ENCODE measurements at regions not wholly inside any gene's neighbourhood (a gene's known extent, or its start where the extent isn't known, plus 50 kb on each side); places are given as distances from the start of the nearest gene placed in this dataset.
"Not testable (repeated sequence)": the region's sequence is repeated elsewhere in the genome, so short reads cannot be mapped to it uniquely, and the experiment has no call there.

DNA sequence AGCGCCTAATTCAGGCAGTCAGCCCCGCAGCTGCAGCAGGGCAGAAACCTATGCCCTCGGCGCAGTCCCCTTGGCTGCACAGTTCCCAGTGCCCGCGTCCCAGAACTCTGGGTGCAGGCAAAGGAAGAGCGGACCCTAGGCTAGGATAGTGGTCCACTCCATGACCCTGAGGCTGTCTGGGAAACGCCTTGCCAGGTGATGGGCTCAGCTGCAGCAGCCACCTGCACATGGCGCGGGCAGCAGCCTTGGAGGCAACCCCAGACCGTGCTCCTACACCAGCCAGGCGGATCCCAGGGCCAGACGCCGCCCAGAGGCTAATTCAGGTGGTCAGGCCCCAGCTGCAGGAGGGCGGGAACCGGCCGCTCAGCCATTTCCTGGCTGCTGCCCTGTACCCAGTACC lies 83.0 kb downstream of the POTEC start:
- not testable (repeated sequence) for DNase-seq (ENCODE audit: low read depth)

- DNase-seq (ENCODE audit: low read depth), result not testable (repeated sequence)
These were observed 83.6 kb downstream of the POTEC start for GRCh38 chr18:14459826-14460225.

GRCh38 chr18:14458009-14458945 lies 85.1 kb downstream of the POTEC start:
- DNase-seq (ENCODE audit: low read depth), result peak; percentile 52

GRCh38 chr18:14450637-14451009 lies 92.8 kb downstream of the POTEC start:
- not testable (repeated sequence) for DNase-seq (ENCODE audit: low read depth)

DNA sequence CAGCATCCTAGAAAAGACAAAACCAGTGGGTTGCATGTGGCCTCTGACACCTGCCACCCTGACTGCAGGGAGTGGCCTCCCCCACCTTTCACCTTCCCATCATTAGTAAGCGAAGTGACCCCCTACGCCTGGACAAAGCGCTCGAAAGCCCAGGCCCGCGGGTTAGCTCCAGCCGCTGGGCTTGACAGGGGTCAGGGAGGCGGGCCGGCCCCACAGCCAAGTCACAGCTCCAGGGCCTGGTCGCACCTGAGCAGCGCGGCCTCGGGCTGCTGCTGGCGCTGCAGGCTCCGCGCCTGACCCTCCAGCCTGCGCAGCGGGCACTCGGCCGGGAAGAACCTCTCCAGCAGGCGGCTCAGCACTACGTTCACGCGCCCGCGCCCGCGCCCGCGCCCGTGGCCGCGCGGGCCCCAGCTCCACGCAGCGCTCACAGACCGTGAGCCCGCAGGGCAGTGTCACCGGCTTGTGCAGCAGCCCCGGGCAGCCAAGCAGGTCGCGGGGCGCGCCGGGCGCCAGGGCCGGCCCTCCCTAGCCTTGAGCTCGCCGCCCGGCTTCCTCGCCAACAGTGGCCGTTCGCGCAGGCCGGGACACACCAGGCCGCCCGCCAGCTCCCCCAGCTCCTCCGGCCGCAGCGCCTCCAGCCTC lies 93.3 kb downstream of the POTEC start:
- DNase-seq (ENCODE audit: low read depth), result peak; percentile 7

- DNase-seq (ENCODE audit: low read depth), result not testable (repeated sequence)
These were observed 94.3 kb downstream of the POTEC start for GRCh38 chr18:14449062-14449461.

- DNase-seq (ENCODE audit: low read depth), result not testable (repeated sequence)
These were observed 95.7 kb downstream of the POTEC start for GRCh38 chr18:14447715-14448114.

- not testable (repeated sequence) for DNase-seq (ENCODE audit: low read depth)
These were observed 107.9 kb downstream of the POTEC start for GRCh38 chr18:14435460-14435859.

DNA sequence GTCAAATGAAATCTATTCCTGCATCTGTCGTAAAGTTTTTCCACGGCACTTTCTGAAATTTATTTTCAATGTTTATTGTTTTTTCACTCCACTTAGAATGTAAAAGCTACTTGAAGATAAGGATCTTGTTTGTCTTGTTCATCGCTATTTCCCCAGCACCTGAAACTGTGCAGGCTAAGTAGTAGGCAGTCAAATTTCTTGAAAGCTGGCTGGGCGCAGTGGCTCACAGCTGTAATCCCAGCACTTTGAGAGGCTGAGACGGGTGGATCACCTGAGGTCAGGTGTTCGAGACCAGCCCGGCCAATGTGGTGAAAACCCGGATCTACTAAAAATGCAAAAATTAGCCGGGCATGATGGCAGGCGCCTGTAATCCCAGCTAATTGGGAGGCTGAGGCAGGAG lies 111.0 kb downstream of the POTEC start:
- DNase-seq (ENCODE audit: low read depth), result not testable (repeated sequence)

DNA sequence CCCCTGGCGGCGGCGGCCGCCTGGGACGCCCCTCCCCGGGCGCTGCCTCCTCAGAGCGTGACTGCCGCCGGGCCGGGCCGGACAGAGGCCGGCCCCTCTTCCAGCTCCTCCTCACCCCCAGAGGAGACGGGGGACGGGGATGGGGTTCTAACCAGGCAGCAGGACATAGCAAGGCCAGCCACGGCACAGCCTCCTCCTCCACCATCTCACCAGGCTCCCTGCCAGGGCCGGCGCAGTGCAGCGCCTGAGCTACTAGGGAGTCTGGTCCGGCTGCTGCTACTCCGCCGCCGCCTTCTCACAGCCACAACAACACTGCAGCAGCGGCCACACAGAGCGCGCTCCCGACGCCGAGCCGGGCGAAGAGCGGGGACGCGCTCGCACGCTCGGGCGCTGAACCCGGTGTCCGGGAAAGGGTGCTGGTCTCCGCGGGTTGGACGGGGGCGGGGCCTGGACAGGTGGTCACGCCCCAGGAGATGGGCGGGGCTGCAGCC lies 112.3 kb downstream of the POTEC start:
- DNase-seq (ENCODE audit: low read depth), result peak; percentile 42

GRCh38 chr18:14415806-14416205 lies 127.6 kb downstream of the POTEC start:
- DNase-seq (ENCODE audit: low read depth), result peak; percentile 16

- not testable (repeated sequence) for DNase-seq (ENCODE audit: low read depth)
These were observed 128.0 kb downstream of the POTEC start for GRCh38 chr18:14415399-14415798.

DNA sequence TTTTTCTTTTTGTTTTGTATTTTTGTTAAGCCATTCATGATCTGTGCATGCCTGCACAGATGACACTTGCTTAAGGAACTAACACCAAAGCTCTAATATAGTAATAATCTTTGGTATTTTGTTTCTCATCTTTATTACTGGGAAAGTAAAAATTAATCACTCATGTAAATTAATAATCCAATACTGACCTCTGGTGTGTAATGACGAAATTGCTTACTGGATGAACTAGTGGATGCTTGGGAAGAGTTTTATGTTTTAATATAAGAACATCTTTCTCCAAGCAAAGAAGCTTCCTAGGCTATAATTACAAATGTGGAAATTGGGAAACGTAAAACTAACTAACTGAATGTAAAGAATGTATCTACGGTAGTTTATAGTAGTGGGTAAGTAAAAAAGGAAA lies 147.9 kb downstream of the POTEC start:
- DNase-seq (ENCODE audit: low read depth), result not testable (repeated sequence)

- DNase-seq (ENCODE audit: low read depth), result not testable (repeated sequence)
These were observed 149.8 kb downstream of the POTEC start for GRCh38 chr18:14393563-14394103.

DNA sequence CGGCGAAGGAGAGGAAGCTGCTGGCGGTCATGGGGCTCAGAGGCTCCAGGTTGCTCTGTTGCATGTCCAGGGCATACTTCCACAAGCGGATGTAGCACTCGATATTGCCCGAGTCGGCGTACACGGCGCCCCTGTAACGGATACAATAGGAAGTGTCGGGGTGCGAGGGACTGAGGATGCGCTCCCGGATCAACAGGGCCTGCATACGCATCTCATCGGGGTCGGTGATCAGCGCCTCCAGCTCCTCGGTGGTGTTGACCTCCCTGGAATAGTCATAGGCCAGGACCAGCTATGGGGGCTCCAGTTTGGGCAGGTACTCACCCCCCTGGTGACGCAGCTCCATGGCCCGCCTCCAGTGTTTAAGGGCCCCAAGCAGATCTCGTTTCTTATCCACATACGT lies 150.8 kb downstream of the POTEC start:
- not testable (repeated sequence) for DNase-seq (ENCODE audit: low read depth)

DNA sequence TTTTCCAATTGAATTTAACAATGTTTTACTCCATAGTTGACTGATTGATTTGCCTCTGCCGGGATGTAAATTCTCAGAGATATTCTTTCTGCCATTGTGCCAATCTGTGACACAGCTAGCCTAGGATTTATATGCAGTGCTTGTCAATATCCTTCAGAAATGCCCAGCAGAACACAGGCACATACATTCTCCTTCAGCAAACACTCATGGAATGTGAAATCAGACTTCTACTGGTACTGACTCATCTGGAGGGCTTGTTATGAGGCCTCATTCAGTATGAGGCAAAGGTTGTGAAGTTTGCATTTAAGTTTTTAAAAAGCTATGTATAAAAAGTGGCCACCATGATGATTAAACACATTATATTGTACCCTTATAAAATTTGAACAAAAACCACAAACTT lies 158.4 kb downstream of the POTEC start:
- not testable (repeated sequence) for DNase-seq (ENCODE audit: low read depth)

- not testable (repeated sequence) for DNase-seq (ENCODE audit: low read depth)
These were observed 160.7 kb downstream of the POTEC start for GRCh38 chr18:14382666-14383065.

DNA sequence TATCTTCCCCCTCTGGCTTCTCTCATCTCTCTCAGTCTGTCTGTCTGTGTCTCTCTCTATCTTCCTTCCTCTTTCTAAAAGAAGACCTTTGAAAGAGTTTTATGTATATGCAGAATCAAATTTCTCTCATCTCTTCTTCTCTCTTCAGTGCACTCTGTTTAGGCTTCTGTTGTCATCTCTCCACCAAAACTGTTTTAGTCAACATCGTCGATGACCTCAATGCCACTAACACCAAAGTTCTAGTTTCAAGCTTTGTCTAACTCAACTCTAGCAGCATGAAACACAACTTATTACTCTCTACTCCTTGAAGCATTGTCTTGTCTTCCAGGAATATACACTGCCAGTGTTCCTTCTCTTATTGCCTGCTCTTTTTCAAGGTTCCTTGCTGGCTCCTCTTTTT lies 163.9 kb downstream of the POTEC start:
- not testable (repeated sequence) for DNase-seq (ENCODE audit: low read depth)

DNA sequence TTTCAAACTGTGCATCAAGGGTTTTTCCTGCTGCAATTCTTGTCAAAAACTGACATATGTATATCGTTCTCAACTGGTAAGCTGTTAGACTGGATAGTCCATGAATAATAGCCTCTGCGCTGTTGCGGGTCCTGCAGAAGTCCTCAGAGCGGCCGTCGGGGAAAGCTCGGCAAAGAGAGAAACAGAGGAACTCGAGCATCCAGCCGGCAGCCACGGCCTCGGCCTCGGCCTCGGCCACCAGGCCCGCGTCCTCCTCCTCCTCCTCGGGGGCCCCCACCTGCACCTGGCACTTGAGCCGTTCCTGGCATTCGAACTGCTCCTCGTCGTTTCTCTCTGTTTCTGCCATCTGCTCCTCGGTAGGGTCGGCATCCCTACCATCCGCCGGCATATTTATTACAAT lies 165.0 kb downstream of the POTEC start:
- not testable (repeated sequence) for DNase-seq (ENCODE audit: low read depth)

GRCh38 chr18:14361346-14361745 lies 182.1 kb downstream of the POTEC start:
- not testable (repeated sequence) for DNase-seq (ENCODE audit: low read depth)

GRCh38 chr18:14357553-14358297 lies 185.7 kb downstream of the POTEC start:
- DNase-seq (ENCODE audit: low read depth), result not testable (repeated sequence)

GRCh38 chr18:14342170-14342569 lies 201.2 kb downstream of the POTEC start:
- DNase-seq (ENCODE audit: low read depth), result not testable (repeated sequence)
